ENCODE measurements at regions not wholly inside any gene's neighbourhood (a gene's known extent, or its start where the extent isn't known, plus 50 kb on each side); places are given as distances from the start of the nearest gene placed in this dataset.

- TF ChIP-seq ZNF8 (CRISPR knock-in tag; IDR thresholded peaks at IDR 0.05) = no peak
- no peak for TF ChIP-seq TOX (CRISPR knock-in tag; IDR thresholded peaks at IDR 0.05; ENCODE audit: borderline replicate concordance)
- TF ChIP-seq CREB5 (CRISPR knock-in tag; IDR thresholded peaks at IDR 0.05; ENCODE audit: low read depth) = no peak
- no peak for TF ChIP-seq CSDC2 (CRISPR knock-in tag; IDR thresholded peaks at IDR 0.05)
- no peak for TF ChIP-seq ARNTL (CRISPR knock-in tag; IDR thresholded peaks at IDR 0.05; ENCODE audit: borderline replicate concordance, low read depth)
- TF ChIP-seq ESRRG (CRISPR knock-in tag; IDR thresholded peaks at IDR 0.05) = no peak
- TF ChIP-seq ZFP3 (CRISPR knock-in tag; IDR thresholded peaks at IDR 0.05) = no peak
- no peak for TF ChIP-seq ZC3H10 (CRISPR knock-in tag; IDR thresholded peaks at IDR 0.05)
- no peak for TF ChIP-seq PATZ1 (CRISPR knock-in tag; IDR thresholded peaks at IDR 0.05; ENCODE audit: borderline replicate concordance)
- TF ChIP-seq PPARA (CRISPR knock-in tag; IDR thresholded peaks at IDR 0.05; ENCODE audit: borderline replicate concordance) = no peak
Measured at GRCh38 chr2:104620801-104621200, 233.1 kb upstream of the POU3F3 start.

All from SK-N-SH treated with all-trans-retinoic acid at 6 μM for 48 hours (cell line).